ENCODE measurements at regions not wholly inside any gene's neighbourhood (a gene's known extent, or its start where the extent isn't known, plus 50 kb on each side); places are given as distances from the start of the nearest gene placed in this dataset.

DNA sequence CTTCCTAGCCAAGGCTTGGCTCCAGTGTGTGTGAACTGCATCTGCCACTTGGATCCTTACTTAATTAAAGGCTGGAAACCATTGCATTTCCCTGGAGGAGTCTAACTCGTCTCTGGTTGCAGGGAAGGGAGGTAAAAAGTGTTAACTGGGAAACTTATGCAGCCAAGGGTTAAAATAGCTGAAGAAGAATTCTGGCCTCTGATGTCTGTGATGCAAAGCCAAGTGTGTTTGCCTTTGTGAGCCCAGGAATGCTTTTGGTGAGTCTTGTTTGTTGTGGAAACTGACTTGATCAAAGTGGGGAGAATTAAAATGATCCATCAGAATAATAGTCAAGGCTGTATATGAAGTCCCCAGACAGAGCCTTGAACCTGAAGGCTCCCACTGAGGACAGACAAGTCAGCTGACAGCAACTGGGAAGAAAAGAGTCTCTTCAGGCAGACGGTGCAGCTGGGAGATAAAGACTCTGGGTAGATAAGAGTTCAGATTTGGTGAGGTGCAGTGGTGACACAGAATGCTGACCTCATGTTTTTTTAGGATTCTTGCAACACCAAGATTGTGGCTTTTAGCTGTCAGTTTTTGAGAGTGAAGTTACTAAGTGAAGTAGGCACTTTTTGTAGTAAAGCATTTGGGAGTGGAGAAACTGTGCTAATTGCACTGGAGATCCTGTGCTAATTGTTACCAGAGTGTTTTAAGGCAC is 59.5 kb upstream of the WLS start:
- TF ChIP-seq, protein P1, sequence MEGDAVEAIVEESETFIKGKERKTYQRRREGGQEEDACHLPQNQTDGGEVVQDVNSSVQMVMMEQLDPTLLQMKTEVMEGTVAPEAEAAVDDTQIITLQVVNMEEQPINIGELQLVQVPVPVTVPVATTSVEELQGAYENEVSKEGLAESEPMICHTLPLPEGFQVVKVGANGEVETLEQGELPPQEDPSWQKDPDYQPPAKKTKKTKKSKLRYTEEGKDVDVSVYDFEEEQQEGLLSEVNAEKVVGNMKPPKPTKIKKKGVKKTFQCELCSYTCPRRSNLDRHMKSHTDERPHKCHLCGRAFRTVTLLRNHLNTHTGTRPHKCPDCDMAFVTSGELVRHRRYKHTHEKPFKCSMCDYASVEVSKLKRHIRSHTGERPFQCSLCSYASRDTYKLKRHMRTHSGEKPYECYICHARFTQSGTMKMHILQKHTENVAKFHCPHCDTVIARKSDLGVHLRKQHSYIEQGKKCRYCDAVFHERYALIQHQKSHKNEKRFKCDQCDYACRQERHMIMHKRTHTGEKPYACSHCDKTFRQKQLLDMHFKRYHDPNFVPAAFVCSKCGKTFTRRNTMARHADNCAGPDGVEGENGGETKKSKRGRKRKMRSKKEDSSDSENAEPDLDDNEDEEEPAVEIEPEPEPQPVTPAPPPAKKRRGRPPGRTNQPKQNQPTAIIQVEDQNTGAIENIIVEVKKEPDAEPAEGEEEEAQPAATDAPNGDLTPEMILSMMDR (IDR thresholded peaks at IDR 0.05), result no peak
- TF ChIP-seq POLR2A (IDR thresholded peaks at IDR 0.05), result no peak
- TF ChIP-seq POLR2AphosphoS5 (IDR thresholded peaks at IDR 0.05), result no peak

Data from prostate gland (tissue), 2 donors.